Stomach (tissue), 4 donors: ENCODE measurements at regions not wholly inside any gene's neighbourhood (a gene's known extent, or its start where the extent isn't known, plus 50 kb on each side); places are given as distances from the start of the nearest gene placed in this dataset.

Experiments
- CTCF ChIP-seq, 7 experiments: fragments of 450-650 bp in 4 of 7; fragments of 200-600 bp in 3 of 7; sonication (generic) in 3 of 7; IDR thresholded peaks; one replicate each; pipeline ENCODE4 v1.5.1; 2016 to 2019; ENCODE audit warnings: antibody characterized with exemption in 7 of 7, control low read depth in 2 of 7, mild to moderate bottlenecking in 1 of 7
- POLR2AphosphoS5 ChIP-seq, 3 donors: sonication (generic); formaldehyde crosslinking; IDR thresholded peaks; one replicate each; pipeline ENCODE4 v1.6.1; 2016; ENCODE audit warnings: antibody characterized with exemption in 3 of 3

- no peak for TF ChIP-seq CTCF (IDR thresholded peaks at IDR 0.05)
- TF ChIP-seq POLR2AphosphoS5 (IDR thresholded peaks at IDR 0.05): no peak
These were observed 409.9 kb upstream of the NRXN1 start for GRCh38 chr2:51441786-51442185.
